GM18517 (cell line): ENCODE measurements at regions not wholly inside any gene's neighbourhood (a gene's known extent, or its start where the extent isn't known, plus 50 kb on each side); places are given as distances from the start of the nearest gene placed in this dataset.
"Not testable (repeated sequence)": the region's sequence is repeated elsewhere in the genome, so short reads cannot be mapped to it uniquely, and the experiment has no call there.

Source experiments
- ATAC-seq: cut with Tn5 transposase; IDR thresholded peaks from one replicate; pipeline ENCODE4 v1.9.1; 2021; ENCODE audit warnings: mild to moderate bottlenecking, moderate library complexity; ENCODE audit not compliant: unreplicated experiment

- ATAC-seq: no peak
Observed at GRCh38 chr12:87585882-87586557, 443.2 kb downstream of the C12orf50 start.

- ATAC-seq: not testable (repeated sequence)
Observed at GRCh38 chr12:87579091-87579490, 450.1 kb downstream of the C12orf50 start.

GRCh38 chr12:87575906-87576305, 453.3 kb downstream of the C12orf50 start:
- ATAC-seq: no peak

GRCh38 chr12:87566918-87567317, 462.3 kb downstream of the C12orf50 start:
- not testable (repeated sequence) for ATAC-seq

GRCh38 chr12:87556985-87557384, 472.2 kb downstream of the C12orf50 start:
- no peak for ATAC-seq

- ATAC-seq: not testable (repeated sequence)
Observed at GRCh38 chr12:87531213-87531612, 498.0 kb downstream of the C12orf50 start.

- no peak for ATAC-seq
Observed at GRCh38 chr12:87529413-87529812, 499.8 kb downstream of the C12orf50 start.

- no peak for ATAC-seq
Observed at GRCh38 chr12:87520968-87521367, 508.2 kb downstream of the C12orf50 start.

- ATAC-seq: no peak
Observed at GRCh38 chr12:87518481-87518880, 510.7 kb downstream of the C12orf50 start.

- no peak for ATAC-seq
Observed at GRCh38 chr12:87518036-87518435, 511.2 kb downstream of the C12orf50 start.

GRCh38 chr12:87513536-87514280, 515.5 kb downstream of the C12orf50 start:
- no peak for ATAC-seq

GRCh38 chr12:87511371-87511770, 517.8 kb downstream of the C12orf50 start:
- ATAC-seq: no peak

GRCh38 chr12:87509237-87509820, 519.9 kb downstream of the C12orf50 start:
- ATAC-seq: no peak

- ATAC-seq: no peak
Observed at GRCh38 chr12:87491598-87491997, 537.6 kb downstream of the C12orf50 start.

- no peak for ATAC-seq
Observed at GRCh38 chr12:87491089-87491488, 538.1 kb downstream of the C12orf50 start.

GRCh38 chr12:87469295-87469694, 559.9 kb downstream of the C12orf50 start:
- ATAC-seq: no peak

GRCh38 chr12:87467936-87468335, 561.3 kb downstream of the C12orf50 start:
- ATAC-seq: no peak

- no peak for ATAC-seq
Observed at GRCh38 chr12:87464565-87464964, 564.6 kb downstream of the C12orf50 start.

- no peak for ATAC-seq
Observed at GRCh38 chr12:87444039-87444438, 585.2 kb downstream of the C12orf50 start.

- no peak for ATAC-seq
Observed at GRCh38 chr12:87441511-87441910, 587.7 kb downstream of the C12orf50 start.

- ATAC-seq: no peak
Observed at GRCh38 chr12:87439990-87440827, 589.0 kb downstream of the C12orf50 start.
